H4 (cell line): ENCODE measurements at regions not wholly inside any gene's neighbourhood (a gene's known extent, or its start where the extent isn't known, plus 50 kb on each side); places are given as distances from the start of the nearest gene placed in this dataset.

Source experiments
- DNase-seq: peaks from one replicate; pipeline ENCODE4 v3.0.0-alpha.2; 2015; ENCODE audit warnings: low spot score

GRCh38 chr6:159118924-159119323 is 50.3 kb upstream of the FNDC1 start:
- DNase-seq: no peak

GRCh38 chr6:159117563-159117962 is 51.6 kb upstream of the FNDC1 start:
- no peak for DNase-seq

GRCh38 chr6:159117046-159117445 is 52.2 kb upstream of the FNDC1 start:
- DNase-seq: no peak

- no peak for DNase-seq
Measured at GRCh38 chr6:159116343-159116742, 52.9 kb upstream of the FNDC1 start.

- no peak for DNase-seq
Measured at GRCh38 chr6:159114569-159114968, 54.6 kb upstream of the FNDC1 start.

- no peak for DNase-seq
Measured at GRCh38 chr6:159113223-159113622, 56.0 kb upstream of the FNDC1 start.

GRCh38 chr6:159112714-159113113 is 56.5 kb upstream of the FNDC1 start:
- DNase-seq: no peak

GRCh38 chr6:159110748-159111147 is 58.5 kb upstream of the FNDC1 start:
- DNase-seq: no peak

- DNase-seq: peak; percentile 49
Measured at GRCh38 chr6:159110013-159110412, 59.2 kb upstream of the FNDC1 start.

GRCh38 chr6:159109391-159109790 is 59.8 kb upstream of the FNDC1 start:
- no peak for DNase-seq

GRCh38 chr6:159108426-159108985 is 60.7 kb upstream of the FNDC1 start:
- DNase-seq: no peak

- DNase-seq: no peak
Measured at GRCh38 chr6:159107451-159108260, 61.5 kb upstream of the FNDC1 start.

- no peak for DNase-seq
Measured at GRCh38 chr6:159106627-159107241, 61.9 kb upstream of the TAGAP start.

GRCh38 chr6:159105716-159106115 is 60.9 kb upstream of the TAGAP start:
- DNase-seq: no peak

- DNase-seq: no peak
Measured at GRCh38 chr6:159104931-159105330, 60.1 kb upstream of the TAGAP start.

- DNase-seq: peak; percentile 9
Measured at GRCh38 chr6:159104163-159104925, 59.6 kb upstream of the TAGAP start.

GRCh38 chr6:159103396-159104162 is 58.8 kb upstream of the TAGAP start:
- DNase-seq: no peak

- DNase-seq: no peak
Measured at GRCh38 chr6:159102373-159103160, 57.8 kb upstream of the TAGAP start.

- DNase-seq: no peak
Measured at GRCh38 chr6:159101656-159102055, 56.9 kb upstream of the TAGAP start.

GRCh38 chr6:159100395-159101182 is 55.8 kb upstream of the TAGAP start:
- DNase-seq: no peak
